GM12878 (cell line): ENCODE measurements at regions not wholly inside any gene's neighbourhood (a gene's known extent, or its start where the extent isn't known, plus 50 kb on each side); places are given as distances from the start of the nearest gene placed in this dataset.

ENCODE experiments used
- ATAC-seq: fragments of 200-7000 bp; cut with Tn5 transposase; 3 replicates; pipeline ENCODE4 v1.9.1; 2020; ENCODE audit warnings: mild to moderate bottlenecking, moderate library complexity
- BruUV-seq: library from RNA; stranded (reverse); fragments of 400-500 nt; replicated peaks from 2 replicates; lab custom pipeline; 2021; lab: Mats Ljungman, UMichigan
- CTCF ChIA-PET: fragments of 300-600 bp; sonication (Branson Sonifier 250); formaldehyde crosslinking; extraction: SDS; loops from one replicate; lab custom pipeline; 2021; ENCODE audit warnings: inconsistent platforms; lab: Yijun Ruan, JAX
- POLR2A ChIA-PET: fragments of 350-600 bp; formaldehyde crosslinking; extraction: SDS; loops from one replicate; lab custom pipeline; 2021; ENCODE audit warnings: inconsistent platforms; lab: Charles Lee
- RAD21 ChIA-PET: fragments of 300-600 bp; sonication (Branson Sonifier 250); formaldehyde crosslinking; loops from one replicate; lab custom pipeline; 2023; ENCODE audit warnings: antibody characterized with exemption; ENCODE audit not compliant: unreplicated experiment; lab: Charles Lee
- SMC1A ChIA-PET: fragments of 300-600 bp; sonication (Branson Sonifier 250); formaldehyde crosslinking; loops from one replicate; lab custom pipeline; 2023; ENCODE audit not compliant: unreplicated experiment, uncharacterized antibody; lab: Charles Lee
- DNase-seq: peaks from one replicate; pipeline ENCODE4 v3.0.0-alpha.2; 2011; ENCODE audit warnings: low read depth, low spot score
- FAIRE-seq: peaks from 3 replicates; lab custom pipeline; 2011; peaks lifted over from hg19 to GRCh38; lab: Jason Lieb, UNC
- H2AFZ ChIP-seq: 2 replicates; pipeline ENCODE4 v1.6.0; 2011; ENCODE audit warnings: low read depth, low read length, control low read depth; ENCODE audit not compliant: control insufficient read depth
- H3K27ac ChIP-seq: 2 replicates; pipeline ENCODE4 v1.5.1; 2011; ENCODE audit warnings: control low read depth; ENCODE audit not compliant: control insufficient read depth, insufficient read depth
- H3K27me3 ChIP-seq, 2 experiments: replicated peaks in 1 of 2; 2 replicates each; pipeline versions ENCODE4 v1.6.0 to v1.6.1; 2011; ENCODE audit warnings: low read length in 1 of 2; ENCODE audit not compliant: control insufficient read depth in 2 of 2, insufficient read depth in 2 of 2
- H3K36me3 ChIP-seq, 2 experiments: 2 replicates each; pipeline ENCODE4 v1.5.1; 2011; ENCODE audit warnings: low read length in 1 of 2; ENCODE audit not compliant: control insufficient read depth in 2 of 2, insufficient read depth in 2 of 2
- H3K4me1 ChIP-seq: 2 replicates; pipeline ENCODE4 v1.6.1; 2011; ENCODE audit warnings: mild to moderate bottlenecking, low read length, moderate library complexity, mixed read lengths; ENCODE audit not compliant: control insufficient read depth, insufficient read depth
- H3K4me2 ChIP-seq: 2 replicates; pipeline ENCODE4 v1.6.0; 2011; ENCODE audit warnings: control low read depth; ENCODE audit not compliant: control insufficient read depth, insufficient read depth
- H3K4me3 ChIP-seq: fragments of 200-600 bp; sonication (generic); 2 replicates; pipeline ENCODE4 v1.5.1; 2016
- H3K79me2 ChIP-seq: 2 replicates; pipeline ENCODE4 v1.6.0; 2011; ENCODE audit warnings: low read length; ENCODE audit not compliant: control insufficient read depth, insufficient read depth
- H3K9ac ChIP-seq: 2 replicates; pipeline ENCODE4 v1.8.0; 2011; ENCODE audit warnings: low read length, control low read depth, mixed read lengths; ENCODE audit not compliant: control insufficient read depth, insufficient read depth
- H3K9me3 ChIP-seq: replicated peaks from 3 replicates; pipeline ENCODE4 v1.5.1; 2011; ENCODE audit warnings: mild to moderate bottlenecking, low read length; ENCODE audit not compliant: control insufficient read depth, insufficient read depth
- H4K20me1 ChIP-seq: 2 replicates; pipeline ENCODE4 v1.6.0; 2011; ENCODE audit not compliant: control insufficient read depth, insufficient read depth
- CREM ChIP-seq: IDR thresholded peaks from 2 replicates; pipeline ENCODE4 v1.6.1; 2014; ENCODE audit warnings: antibody characterized with exemption, low read depth
- IKZF2 ChIP-seq, 2 experiments: fragments of 450-650 bp; IDR thresholded peaks; 2 replicates each; pipeline ENCODE4 v1.6.1; 2017; ENCODE audit warnings: mild to moderate bottlenecking in 2 of 2, moderate library complexity in 2 of 2
- RB1 ChIP-seq: fragments of 450-650 bp; formaldehyde crosslinking; IDR thresholded peaks from 2 replicates; pipeline ENCODE4 v1.6.1; 2017; ENCODE audit warnings: mild to moderate bottlenecking, borderline replicate concordance
- SUPT20H ChIP-seq: IDR thresholded peaks from 2 replicates; pipeline ENCODE4 v1.6.1; 2011; ENCODE audit warnings: low read depth, mild to moderate bottlenecking, low read length, moderate library complexity, borderline replicate concordance; ENCODE audit not compliant: control insufficient read depth
- TCF12 ChIP-seq: IDR thresholded peaks from 2 replicates; pipeline ENCODE4 v1.6.1; 2011; ENCODE audit warnings: low read depth, mild to moderate bottlenecking, low read length
- TCF7 ChIP-seq: IDR thresholded peaks from 2 replicates; pipeline ENCODE4 v1.6.1; 2014; ENCODE audit warnings: antibody characterized with exemption, borderline replicate concordance
- WGBS: methylation state at CpG from one replicate; pipeline ENCODE4 v1.1.6; 2016; ENCODE audit warnings: low lambda C conversion rate; ENCODE audit not compliant: insufficient replicate concordance, insufficient coverage; ENCODE audit errors: missing lambda C conversion rate; 5-methylcytosine and 5-hydroxymethylcytosine counted together
- in situ Hi-C: fragments of 300-500 bp; cut with MboI; formaldehyde crosslinking; loops from 9 replicates; pipeline ENCODE4 v1.14.3; 2018; ENCODE audit warnings: mixed read lengths
- intact Hi-C: fragments of 100-400 bp; cut with micrococcal nuclease; formaldehyde crosslinking; loops from one replicate; pipeline ENCODE4 v1.14.2; 2022; ENCODE audit not compliant: unreplicated experiment
- TF ChIP-seq, protein P1 (sequence below), 3 experiments: IDR thresholded peaks in 2 of 3; conservative IDR thresholded peaks in 1 of 3; 2 replicates each; pipeline ENCODE4 v1.5.1; 2011; ENCODE audit warnings: low read depth in 3 of 3, low read length in 3 of 3, mild to moderate bottlenecking in 3 of 3, control low read depth in 2 of 3, moderate library complexity in 2 of 3, inconsistent platforms in 1 of 3, mixed read lengths in 1 of 3; ENCODE audit not compliant: control insufficient read depth in 2 of 3, insufficient read depth in 1 of 3; ENCODE audit errors: extremely low read depth in 1 of 3

DNA sequence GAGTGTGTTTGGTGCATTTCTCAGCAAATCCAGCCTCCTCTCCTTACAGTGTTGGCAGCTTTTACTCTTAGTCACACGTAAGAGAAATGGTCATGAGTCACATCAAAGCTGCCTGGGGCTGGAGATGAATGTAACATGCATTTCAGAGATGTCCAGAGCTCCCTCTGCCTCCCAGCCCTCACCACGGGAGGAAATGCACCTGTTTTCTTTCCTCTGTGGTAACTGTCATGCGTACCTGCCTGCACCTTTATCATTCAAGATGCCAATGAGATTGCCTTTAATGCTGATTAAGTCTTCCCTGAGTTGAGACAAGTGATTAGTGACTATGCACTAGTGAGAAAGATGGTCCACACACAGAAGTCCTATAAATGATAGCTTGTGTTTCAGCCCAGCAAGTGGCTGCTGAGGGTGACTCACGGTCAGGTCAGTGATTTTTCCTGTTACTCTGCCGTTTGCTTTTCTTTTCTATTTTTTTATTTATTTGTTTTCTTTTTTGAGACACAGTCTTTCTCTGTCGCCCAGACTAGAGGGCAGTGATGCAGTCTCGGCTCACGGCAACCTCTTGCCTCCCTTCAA lies 277.3 kb upstream of the FMN2 start:
- ATAC-seq (no peak), FAIRE-seq (no peak), DNase-seq (no peak)
- no peak overlapping the region for H3K27ac ChIP-seq
- ChIA-PET POLR2A (no interaction called here), SMC1A (no interaction called here), CTCF (interaction anchor here (1.2 kb wide), 1 partner anchor 9 kb away, joined by 3 read pairs; no protein-coding TSS in a partner anchor), RAD21 (no interaction called here)
- intact Hi-C loops (no loop called here), in situ Hi-C loops (no loop called here)
- no TSS peak for BruUV-seq
- H3K79me2 ChIP-seq = no peaks in the 10 kb centered on the region
- H2AFZ ChIP-seq = no peak overlapping the region
- H3K4me3 ChIP-seq = no peak overlapping the region
- no peak overlapping the region for H3K4me2 ChIP-seq
- H3K9ac ChIP-seq = no peak overlapping the region
- 17% methylated on average over 8 of the region's 8 CpGs for WGBS
- no peaks in the 10 kb centered on the region for H4K20me1 ChIP-seq
- TF ChIP-seq RB1 (no peak), SUPT20H (no peak), TCF7 (no peak), CREM (no peak)
- H3K36me3 ChIP-seq = no peaks in the 10 kb centered on the region
- no peaks in the 10 kb centered on the region for H3K9me3 ChIP-seq
- H3K4me1 ChIP-seq = no peaks in the 10 kb centered on the region
- H3K27me3 ChIP-seq = no peaks in the 10 kb centered on the region

GRCh38 chr1:239815074-239815473 lies 276.6 kb upstream of the FMN2 start:
- 11% methylated on average over 4 of the region's 4 CpGs for WGBS
- in situ Hi-C loops = no loop called here
- H3K27me3 ChIP-seq = no peaks in the 10 kb centered on the region
- ChIA-PET RAD21 (no interaction called here), SMC1A (interaction anchor here (0.6 kb wide), 1 partner anchor 196 kb away, joined by 3 read pairs; no protein-coding TSS in a partner anchor), CTCF (interaction anchor here (1.2 kb wide), 1 partner anchor 10 kb away, joined by 3 read pairs; no protein-coding TSS in a partner anchor), POLR2A (no interaction called here)
- no peak for DNase-seq
- no peak overlapping the region for H3K4me2 ChIP-seq
- no peaks in the 10 kb centered on the region for H4K20me1 ChIP-seq
- BruUV-seq = no TSS peak
- no peaks in the 10 kb centered on the region for H3K36me3 ChIP-seq
- FAIRE-seq = no peak
- no peaks in the 10 kb centered on the region for H3K4me1 ChIP-seq
- TF ChIP-seq TCF12 (no peak), IKZF2 (IDR thresholded peaks at IDR 0.05) (no peak)
- TF ChIP-seq, protein P1, sequence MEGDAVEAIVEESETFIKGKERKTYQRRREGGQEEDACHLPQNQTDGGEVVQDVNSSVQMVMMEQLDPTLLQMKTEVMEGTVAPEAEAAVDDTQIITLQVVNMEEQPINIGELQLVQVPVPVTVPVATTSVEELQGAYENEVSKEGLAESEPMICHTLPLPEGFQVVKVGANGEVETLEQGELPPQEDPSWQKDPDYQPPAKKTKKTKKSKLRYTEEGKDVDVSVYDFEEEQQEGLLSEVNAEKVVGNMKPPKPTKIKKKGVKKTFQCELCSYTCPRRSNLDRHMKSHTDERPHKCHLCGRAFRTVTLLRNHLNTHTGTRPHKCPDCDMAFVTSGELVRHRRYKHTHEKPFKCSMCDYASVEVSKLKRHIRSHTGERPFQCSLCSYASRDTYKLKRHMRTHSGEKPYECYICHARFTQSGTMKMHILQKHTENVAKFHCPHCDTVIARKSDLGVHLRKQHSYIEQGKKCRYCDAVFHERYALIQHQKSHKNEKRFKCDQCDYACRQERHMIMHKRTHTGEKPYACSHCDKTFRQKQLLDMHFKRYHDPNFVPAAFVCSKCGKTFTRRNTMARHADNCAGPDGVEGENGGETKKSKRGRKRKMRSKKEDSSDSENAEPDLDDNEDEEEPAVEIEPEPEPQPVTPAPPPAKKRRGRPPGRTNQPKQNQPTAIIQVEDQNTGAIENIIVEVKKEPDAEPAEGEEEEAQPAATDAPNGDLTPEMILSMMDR (IDR thresholded peaks at IDR 0.05 in 2 of 3, conservative IDR thresholded peaks at IDR 0.05 in 1 of 3; ENCODE audit: control insufficient read depth in 2 of 3, extremely low read depth in 1 of 3, insufficient read depth in 1 of 3, low read depth in 3 of 3, low read length in 3 of 3) = no peak
- no peak overlapping the region for H3K27ac ChIP-seq
- intact Hi-C loops = no loop called here
- H3K79me2 ChIP-seq = no peaks in the 10 kb centered on the region
- no peak for ATAC-seq
- H3K9ac ChIP-seq = no peak overlapping the region
- no peak overlapping the region for H2AFZ ChIP-seq
- no peaks in the 10 kb centered on the region for H3K9me3 ChIP-seq
- H3K4me3 ChIP-seq = no peak overlapping the region
